ENCODE measurements at regions not wholly inside any gene's neighbourhood (a gene's known extent, or its start where the extent isn't known, plus 50 kb on each side); places are given as distances from the start of the nearest gene placed in this dataset.
A peak's percentile ranks its signal among the peaks of the same experiment; 100 is the strongest.
"Not testable (repeated sequence)": the region's sequence is repeated elsewhere in the genome, so short reads cannot be mapped to it uniquely, and the experiment has no call there.

DNA sequence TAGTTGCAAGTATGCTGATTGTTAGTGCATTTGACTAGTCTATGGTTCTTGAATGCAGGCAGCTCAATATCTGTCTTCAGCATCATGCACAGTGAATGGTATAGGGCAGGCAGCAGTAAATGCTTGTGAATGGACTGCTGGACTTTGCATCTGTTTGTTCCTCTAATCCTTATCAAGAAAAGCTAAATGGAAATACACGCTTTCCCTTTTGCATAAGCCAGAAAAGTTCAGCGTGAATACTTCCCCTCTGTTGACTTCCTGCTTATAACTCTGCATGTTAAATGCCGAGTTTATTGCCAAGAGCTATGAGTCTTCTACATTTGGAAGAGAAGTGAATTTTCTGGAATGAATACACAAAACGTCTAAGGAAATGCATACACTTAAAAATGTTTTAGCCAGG lies 127.9 kb upstream of the CPHXL start:
- H3K27ac ChIP-seq = no peak overlapping the region
- WGBS, 10 experiments = 0 to 100% (median 60%) methylated on average over 1 to 4 of the region's 4 CpGs; no CpG with 5 or more reads in 1 of the 10 experiments
- in situ Hi-C loops (cut with MboI; ENCODE audit: low pct_unique_long_range_greater_than_20kb in 2 of 9, low sequenced_read_pairs in 9 of 9, unreplicated experiment in 9 of 9) = no loop called here

GRCh38 chr16:75860326-75861053 lies 134.2 kb upstream of the CPHXL start:
- peak in 7 of 8 experiments; percentile 65 to 100 (median 100) for ATAC-seq (replicated peaks in 6 of 8)
- in situ Hi-C loops (cut with MboI; ENCODE audit: low pct_unique_long_range_greater_than_20kb in 2 of 9, low sequenced_read_pairs in 9 of 9, unreplicated experiment in 9 of 9) = no loop called here
- H3K27ac ChIP-seq = no peak overlapping the region
- peak overlapping the region in 4 of 5 donors; percentile 17 to 24 (median 20) for H3K4me3 ChIP-seq
- peaks cover 22 to 23% of the 10 kb centered on the region in 2 donors for H3K4me1 ChIP-seq (replicated peaks in 1 of 2)
- WGBS, 10 experiments = 0 to 39% (median 20%) methylated on average over 1 to 11 of the region's 14 CpGs; no CpG with 5 or more reads in 1 of the 10 experiments

More for the DNA sequence above, 127.9 kb upstream of the CPHXL start:
- H3K4me3 ChIP-seq = no peak overlapping the region
- peak in 2 of 8 experiments; percentile 38 to 94 for ATAC-seq (replicated peaks in 6 of 8)
- no peaks in the 10 kb centered on the region for H3K4me1 ChIP-seq (replicated peaks in 1 of 2)

- ATAC-seq (replicated peaks in 6 of 8) = peak in 1 of 8 experiments; percentile 80
- no peak overlapping the region for H3K27ac ChIP-seq
- in situ Hi-C loops (cut with MboI; ENCODE audit: low pct_unique_long_range_greater_than_20kb in 2 of 9, low sequenced_read_pairs in 9 of 9, unreplicated experiment in 9 of 9) = no loop called here
- no peak overlapping the region for H3K4me3 ChIP-seq
- H3K4me1 ChIP-seq (replicated peaks in 1 of 2) = peaks cover 22 to 23% of the 10 kb centered on the region in 2 donors
- WGBS, 10 experiments = 2 to 100% (median 73%) methylated on average over 1 to 9 of the region's 10 CpGs
Observed at GRCh38 chr16:75861311-75862097, 135.2 kb upstream of the CPHXL start.

- Histone ChIP-seq H3K27ac (no peak overlapping the region), H3K4me1 (replicated peaks in 1 of 2) (peaks cover 22 to 23% of the 10 kb centered on the region in 2 donors), H3K4me3 (no peak overlapping the region)
- in situ Hi-C loops (cut with MboI; ENCODE audit: low pct_unique_long_range_greater_than_20kb in 2 of 9, low sequenced_read_pairs in 9 of 9, unreplicated experiment in 9 of 9) = no loop called here
- WGBS, 10 experiments = 12 to 95% (median 83%) methylated on average over 1 to 4 of the region's 8 CpGs; no CpG with 5 or more reads in 3 of the 10 experiments
- ATAC-seq (replicated peaks in 6 of 8) = peak in 1 of 8 experiments; percentile 59
Observed at GRCh38 chr16:75862098-75862386, 135.8 kb upstream of the CPHXL start.

DNA sequence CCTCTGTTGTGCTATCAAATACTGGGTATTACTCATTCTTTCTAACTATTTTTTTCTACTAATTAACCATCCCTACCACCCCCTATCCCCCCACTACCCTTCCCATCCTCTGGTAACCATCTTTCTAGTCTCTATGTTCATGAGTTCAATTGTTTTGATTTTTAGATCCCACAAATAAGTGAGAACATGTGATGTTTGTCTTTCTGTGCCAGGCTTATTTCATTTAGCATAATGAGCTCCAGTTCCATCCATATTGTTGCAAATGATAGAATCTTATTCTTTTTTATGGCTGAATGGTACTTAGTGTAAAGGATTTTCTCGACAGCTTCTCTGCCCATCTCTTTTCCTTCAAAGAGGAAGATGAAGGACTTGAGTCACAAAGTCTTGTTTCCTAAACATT lies 138.0 kb upstream of the CPHXL start:
- Histone ChIP-seq H3K4me3 (no peak overlapping the region), H3K27ac (no peak overlapping the region), H3K4me1 (replicated peaks in 1 of 2) (peaks cover 26 to 37% of the 10 kb centered on the region in 2 donors)
- 0 to 100% (median 29%) methylated on average over 1 of the region's 1 CpG; no CpG with 5 or more reads in 3 of the 10 experiments for WGBS, 10 experiments
- ATAC-seq (replicated peaks in 6 of 8) = no peak
- in situ Hi-C loops (cut with MboI; ENCODE audit: low pct_unique_long_range_greater_than_20kb in 2 of 9, low sequenced_read_pairs in 9 of 9, unreplicated experiment in 9 of 9) = no loop called here

DNA sequence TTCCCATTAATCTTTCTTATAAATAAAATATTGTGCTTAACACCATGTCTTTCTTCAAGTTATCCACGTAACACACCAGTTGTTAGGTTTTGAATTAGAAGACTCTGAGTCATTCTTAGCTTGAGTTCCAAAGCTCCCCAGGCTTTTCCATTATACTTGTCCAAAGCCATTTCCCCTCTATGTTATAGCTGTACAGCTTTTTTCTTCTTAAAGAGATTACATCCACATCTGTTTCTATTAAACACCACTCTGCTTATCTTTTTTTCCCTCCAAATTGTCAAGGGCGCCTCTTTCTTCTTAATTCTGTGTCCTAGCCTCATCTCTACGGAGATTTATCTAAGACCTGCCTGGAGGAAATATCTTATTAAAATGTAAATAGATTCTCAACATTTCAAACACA lies 139.4 kb upstream of the CPHXL start:
- H3K4me3 ChIP-seq = no peak overlapping the region
- H3K27ac ChIP-seq = no peak overlapping the region
- H3K4me1 ChIP-seq (replicated peaks in 1 of 2) = peaks cover 20 to 28% of the 10 kb centered on the region in 2 donors
- WGBS, 10 experiments = 5 to 100% (median 91%) methylated on average over 1 to 3 of the region's 3 CpGs; no CpG with 5 or more reads in 1 of the 10 experiments
- in situ Hi-C loops (cut with MboI; ENCODE audit: low pct_unique_long_range_greater_than_20kb in 2 of 9, low sequenced_read_pairs in 9 of 9, unreplicated experiment in 9 of 9) = no loop called here
- ATAC-seq (replicated peaks in 6 of 8) = no peak

GRCh38 chr16:75868636-75869632 lies 142.6 kb upstream of the CPHXL start:
- Histone ChIP-seq H3K4me1 (replicated peaks in 1 of 2) (peaks cover 7 to 16% of the 10 kb centered on the region in 2 donors), H3K4me3 (no peak overlapping the region), H3K27ac (no peak overlapping the region)
- peak in 1 of 8 experiments; percentile 65 for ATAC-seq (replicated peaks in 6 of 8)
- in situ Hi-C loops (cut with MboI; ENCODE audit: low pct_unique_long_range_greater_than_20kb in 2 of 9, low sequenced_read_pairs in 9 of 9, unreplicated experiment in 9 of 9) = no loop called here
- WGBS, 10 experiments = 23 to 100% (median 80%) methylated on average over 2 to 9 of the region's 9 CpGs

GRCh38 chr16:75881280-75881679 lies 155.0 kb upstream of the CPHXL start:
- in situ Hi-C loops (cut with MboI; ENCODE audit: low pct_unique_long_range_greater_than_20kb in 2 of 9, low sequenced_read_pairs in 9 of 9, unreplicated experiment in 9 of 9); ATAC-seq (replicated peaks in 6 of 8): not testable (repeated sequence)
- 20 to 100% (median 92%) methylated on average over 1 to 2 of the region's 3 CpGs; no CpG with 5 or more reads in 3 of the 10 experiments for WGBS, 10 experiments

GRCh38 chr16:75899163-75899562 lies 172.9 kb upstream of the CPHXL start:
- Histone ChIP-seq H3K27ac (no peak overlapping the region), H3K4me1 (replicated peaks in 1 of 2) (peaks cover 0 to 6% of the 10 kb centered on the region in 2 donors), H3K4me3 (no peak overlapping the region)
- 0 to 83% (median 34%) methylated on average over 2 to 3 of the region's 3 CpGs for WGBS, 10 experiments
- ATAC-seq (replicated peaks in 6 of 8) = no peak
- in situ Hi-C loops (cut with MboI; ENCODE audit: low pct_unique_long_range_greater_than_20kb in 2 of 9, low sequenced_read_pairs in 9 of 9, unreplicated experiment in 9 of 9) = no loop called here

More at GRCh38 chr16:75881280-75881679, 155.0 kb upstream of the CPHXL start:
- H3K4me1 ChIP-seq (replicated peaks in 1 of 2) = peaks cover 0 to 13% of the 10 kb centered on the region in 2 donors
- not testable (repeated sequence) for H3K27ac ChIP-seq, H3K4me3 ChIP-seq

GRCh38 chr16:75908331-75909117 lies 182.2 kb upstream of the CPHXL start:
- Histone ChIP-seq H3K4me3 (no peak overlapping the region), H3K4me1 (replicated peaks in 1 of 2) (peaks cover 3 to 6% of the 10 kb centered on the region in 2 donors), H3K27ac (no peak overlapping the region)
- peak in 6 of 8 experiments; percentile 14 to 64 (median 34) for ATAC-seq (replicated peaks in 6 of 8)
- WGBS, 10 experiments = 1 to 83% (median 57%) methylated on average over 3 to 10 of the region's 10 CpGs
- in situ Hi-C loops (cut with MboI; ENCODE audit: low pct_unique_long_range_greater_than_20kb in 2 of 9, low sequenced_read_pairs in 9 of 9, unreplicated experiment in 9 of 9) = no loop called here

DNA sequence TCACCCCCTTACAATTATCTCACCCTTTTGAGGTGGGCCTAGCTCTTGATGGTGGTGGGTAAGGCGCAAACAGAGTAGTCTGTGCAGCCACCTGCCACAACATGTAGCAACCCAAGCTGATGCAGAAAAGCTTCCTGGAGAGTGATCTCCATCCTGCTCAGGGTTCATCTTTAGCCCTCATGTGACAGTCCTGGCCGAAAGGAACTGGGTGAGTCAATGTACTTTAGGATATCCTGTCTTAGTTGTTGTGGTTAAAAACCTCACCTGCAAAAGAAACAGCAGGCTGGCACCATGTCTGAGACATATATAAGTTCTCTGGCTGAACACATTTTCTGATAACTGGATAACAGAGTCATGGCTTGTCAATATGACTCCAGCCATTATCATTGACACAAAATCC lies 183.5 kb upstream of the CPHXL start:
- no peak for ATAC-seq (replicated peaks in 6 of 8)
- WGBS, 10 experiments = 0 to 100% (median 83%) methylated on average over 1 to 2 of the region's 2 CpGs; no CpG with 5 or more reads in 2 of the 10 experiments
- Histone ChIP-seq H3K4me3 (no peak overlapping the region), H3K4me1 (replicated peaks in 1 of 2) (peaks cover 0 to 5% of the 10 kb centered on the region in 2 donors), H3K27ac (no peak overlapping the region)
- in situ Hi-C loops (cut with MboI; ENCODE audit: low pct_unique_long_range_greater_than_20kb in 2 of 9, low sequenced_read_pairs in 9 of 9, unreplicated experiment in 9 of 9) = no loop called here

DNA sequence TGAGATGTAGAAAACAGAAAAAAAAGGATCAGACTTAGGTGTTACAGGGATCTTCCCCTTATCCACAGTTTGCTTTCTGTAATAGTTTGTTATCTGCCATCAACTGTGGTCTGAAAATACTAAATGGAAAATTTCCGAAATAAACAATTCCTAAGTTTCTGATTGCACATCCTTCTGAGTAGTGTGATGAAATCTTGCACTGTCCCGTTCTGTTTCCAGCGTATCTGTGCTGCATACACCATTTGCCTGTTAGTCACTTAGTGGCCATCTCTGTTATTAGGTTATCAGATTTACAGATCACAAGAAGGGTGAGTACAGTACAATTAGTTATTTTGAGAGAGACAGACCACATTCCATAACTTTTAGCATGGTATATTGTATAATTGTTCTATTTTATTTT lies 185.6 kb upstream of the CPHXL start:
- H3K4me1 ChIP-seq (replicated peaks in 1 of 2) = peaks cover 0 to 19% of the 10 kb centered on the region in 2 donors
- H3K4me3 ChIP-seq = no peak overlapping the region
- in situ Hi-C loops (cut with MboI; ENCODE audit: low pct_unique_long_range_greater_than_20kb in 2 of 9, low sequenced_read_pairs in 9 of 9, unreplicated experiment in 9 of 9) = no loop called here
- ATAC-seq (replicated peaks in 6 of 8) = no peak
- no peak overlapping the region for H3K27ac ChIP-seq
- 20 to 100% (median 86%) methylated on average over 1 to 3 of the region's 3 CpGs; no CpG with 5 or more reads in 2 of the 10 experiments for WGBS, 10 experiments
